Muscle layer of duodenum (tissue), 2 donors: ENCODE measurements at regions not wholly inside any gene's neighbourhood (a gene's known extent, or its start where the extent isn't known, plus 50 kb on each side); places are given as distances from the start of the nearest gene placed in this dataset.
"Not testable (repeated sequence)": the region's sequence is repeated elsewhere in the genome, so short reads cannot be mapped to it uniquely, and the experiment has no call there.

ENCODE experiments used
- H3K27ac ChIP-seq: one replicate; pipeline ENCODE4 v1.7.0; 2013; ENCODE audit warnings: mild to moderate bottlenecking, low read length
- H3K27me3 ChIP-seq: one replicate; pipeline ENCODE4 v1.7.0; 2013; ENCODE audit warnings: low read depth, mild to moderate bottlenecking, control low read depth, low read length
- H3K36me3 ChIP-seq, 2 donors: one replicate each; pipeline ENCODE4 v1.7.0; 2013; ENCODE audit warnings: low read length in 2 of 2, control low read depth in 1 of 2, mild to moderate bottlenecking in 1 of 2; ENCODE audit not compliant: insufficient read depth in 2 of 2, control insufficient read depth in 1 of 2
- H3K4me1 ChIP-seq, 2 donors: one replicate each; pipeline ENCODE4 v1.7.0; 2013; ENCODE audit warnings: low read length in 2 of 2, mild to moderate bottlenecking in 2 of 2, control low read depth in 1 of 2, moderate library complexity in 1 of 2; ENCODE audit not compliant: insufficient read depth in 2 of 2, control insufficient read depth in 1 of 2
- H3K4me3 ChIP-seq, 2 donors: one replicate each; pipeline ENCODE4 v1.7.0; 2013; ENCODE audit warnings: low read length in 2 of 2, low read depth in 1 of 2, mild to moderate bottlenecking in 1 of 2
- H3K9me3 ChIP-seq, 2 donors: one replicate each; pipeline ENCODE4 v1.7.0; 2013; ENCODE audit warnings: low read length in 2 of 2, control low read depth in 1 of 2, mild to moderate bottlenecking in 1 of 2; ENCODE audit not compliant: control insufficient read depth in 1 of 2
- donor health status: healthy.

DNA sequence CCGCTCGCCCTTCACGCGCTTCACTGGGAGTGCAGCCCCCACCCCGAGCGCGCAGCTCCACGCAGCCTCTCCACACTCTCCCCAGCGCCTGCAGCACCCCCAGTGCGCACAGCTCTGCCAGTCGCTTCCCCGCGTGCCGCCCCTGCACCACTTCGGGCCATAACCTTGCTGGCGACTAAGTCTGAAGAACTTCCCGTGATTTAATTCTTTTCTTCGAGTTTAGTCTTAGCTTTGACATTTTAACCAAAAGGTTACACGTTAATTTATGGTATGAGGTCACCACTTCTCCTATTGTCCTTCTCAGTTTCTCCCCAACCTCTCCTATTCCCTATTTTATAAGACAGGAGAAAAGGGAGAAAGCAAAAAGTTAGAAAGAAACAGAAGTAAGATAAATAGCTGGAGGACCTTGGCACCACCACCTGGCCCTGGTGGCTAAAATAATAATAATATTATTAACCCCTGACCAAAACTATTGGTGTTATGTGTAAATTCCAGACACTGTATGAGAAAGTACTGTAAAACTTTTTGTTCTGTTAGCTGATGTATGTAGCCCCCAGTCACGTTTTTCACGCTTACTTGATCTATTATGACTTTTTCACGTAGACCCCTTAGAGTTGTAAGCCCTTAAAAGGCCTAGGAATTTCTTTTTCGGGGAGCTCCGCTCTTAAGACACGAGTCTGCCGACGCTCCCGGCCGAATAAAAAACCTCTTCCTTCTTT lies 129.2 kb downstream of the KBTBD2 start:
- H3K4me1 ChIP-seq, H3K27ac ChIP-seq, H3K27me3 ChIP-seq, H3K36me3 ChIP-seq, H3K9me3 ChIP-seq: not testable (repeated sequence)
- H3K4me3 ChIP-seq, result peak overlapping the region in 1 of 2 donors; percentile 24

GRCh38 chr7:32761451-32762205 lies 129.9 kb downstream of the KBTBD2 start:
- Histone ChIP-seq H3K4me1 (no peaks in the 10 kb centered on the region), H3K9me3 (no peaks in the 10 kb centered on the region), H3K4me3 (peak overlapping the region in 1 of 2 donors; percentile 24), H3K36me3 (no peaks in the 10 kb centered on the region), H3K27me3 (no peaks in the 10 kb centered on the region), H3K27ac (no peak overlapping the region)

DNA sequence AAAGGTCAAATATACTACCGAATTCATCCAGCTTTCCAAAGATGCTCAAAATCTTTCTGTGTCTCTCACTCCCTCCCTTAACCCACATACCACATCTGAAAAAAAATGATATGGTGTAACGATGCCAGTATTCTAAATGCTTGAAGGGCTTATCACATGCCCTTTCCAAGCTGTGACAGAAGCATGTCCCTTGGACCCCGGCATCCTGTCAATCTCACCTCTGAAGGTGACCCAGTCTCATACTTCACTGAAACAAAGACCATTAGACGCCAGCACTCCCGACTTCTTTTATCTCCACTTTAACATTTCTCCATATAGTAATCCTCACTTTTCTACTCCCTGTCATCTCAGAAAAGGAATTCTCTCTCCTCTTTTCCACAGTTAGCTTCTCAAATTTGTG lies 130.8 kb downstream of the KBTBD2 start:
- H3K4me1 ChIP-seq, H3K4me3 ChIP-seq, H3K27ac ChIP-seq, H3K36me3 ChIP-seq, H3K9me3 ChIP-seq, H3K27me3 ChIP-seq: not testable (repeated sequence)

GRCh38 chr7:32759859-32760258 lies 131.7 kb downstream of the KBTBD2 start:
- H3K4me3 ChIP-seq, H3K36me3 ChIP-seq, H3K9me3 ChIP-seq, H3K27me3 ChIP-seq, H3K4me1 ChIP-seq, H3K27ac ChIP-seq: not testable (repeated sequence)

DNA sequence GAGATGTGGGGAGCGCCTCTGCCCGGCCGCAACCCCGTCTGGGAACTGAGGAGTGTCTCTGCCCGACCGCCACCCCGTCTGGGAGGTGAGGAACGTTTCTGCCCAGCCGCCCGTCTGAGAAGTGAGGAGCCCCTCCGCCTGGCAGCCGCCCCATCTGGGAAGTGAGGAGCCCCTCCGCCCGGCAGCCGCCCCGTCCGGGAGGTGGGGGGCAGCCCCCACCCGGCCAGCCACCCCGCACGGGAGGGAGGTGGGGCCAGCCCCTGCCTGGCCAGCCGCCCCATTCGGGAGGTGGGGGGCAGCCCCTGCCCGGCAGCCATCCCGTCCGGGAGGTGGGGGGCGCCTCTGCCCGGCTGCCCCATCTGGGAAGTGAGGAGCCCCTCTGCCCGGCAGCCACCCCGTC lies 137.7 kb downstream of the KBTBD2 start:
- H3K9me3 ChIP-seq, H3K36me3 ChIP-seq: not testable (repeated sequence)

DNA sequence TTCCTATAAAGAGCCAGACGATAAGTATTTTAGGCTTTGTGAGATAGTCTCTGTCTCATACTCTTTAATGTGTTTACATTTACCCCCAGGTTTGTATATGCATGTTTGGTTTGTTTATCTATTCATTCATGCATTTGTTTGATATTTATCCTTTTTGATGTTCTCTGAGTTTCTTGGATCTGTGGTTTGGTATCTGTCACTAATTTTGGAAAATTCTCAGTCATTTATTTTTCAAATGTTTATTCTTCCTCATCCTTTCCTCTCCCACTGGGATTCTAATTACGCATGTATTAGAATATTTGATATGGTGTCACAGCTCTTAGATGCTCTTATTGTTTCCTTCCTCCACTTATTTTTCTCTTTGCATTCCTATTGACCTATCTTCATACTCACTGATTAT lies 143.2 kb downstream of the KBTBD2 start:
- not testable (repeated sequence) for H3K27ac ChIP-seq, H3K27me3 ChIP-seq, H3K36me3 ChIP-seq

More for the DNA sequence above, 137.7 kb downstream of the KBTBD2 start:
- not testable (repeated sequence) for H3K4me1 ChIP-seq, H3K27ac ChIP-seq, H3K4me3 ChIP-seq, H3K27me3 ChIP-seq

GRCh38 chr7:32747443-32748148 lies 144.0 kb downstream of the KBTBD2 start:
- not testable (repeated sequence) for H3K4me1 ChIP-seq, H3K27me3 ChIP-seq, H3K9me3 ChIP-seq, H3K4me3 ChIP-seq, H3K36me3 ChIP-seq, H3K27ac ChIP-seq

More for the DNA sequence above, 143.2 kb downstream of the KBTBD2 start:
- H3K4me1 ChIP-seq, H3K4me3 ChIP-seq, H3K9me3 ChIP-seq: not testable (repeated sequence)

DNA sequence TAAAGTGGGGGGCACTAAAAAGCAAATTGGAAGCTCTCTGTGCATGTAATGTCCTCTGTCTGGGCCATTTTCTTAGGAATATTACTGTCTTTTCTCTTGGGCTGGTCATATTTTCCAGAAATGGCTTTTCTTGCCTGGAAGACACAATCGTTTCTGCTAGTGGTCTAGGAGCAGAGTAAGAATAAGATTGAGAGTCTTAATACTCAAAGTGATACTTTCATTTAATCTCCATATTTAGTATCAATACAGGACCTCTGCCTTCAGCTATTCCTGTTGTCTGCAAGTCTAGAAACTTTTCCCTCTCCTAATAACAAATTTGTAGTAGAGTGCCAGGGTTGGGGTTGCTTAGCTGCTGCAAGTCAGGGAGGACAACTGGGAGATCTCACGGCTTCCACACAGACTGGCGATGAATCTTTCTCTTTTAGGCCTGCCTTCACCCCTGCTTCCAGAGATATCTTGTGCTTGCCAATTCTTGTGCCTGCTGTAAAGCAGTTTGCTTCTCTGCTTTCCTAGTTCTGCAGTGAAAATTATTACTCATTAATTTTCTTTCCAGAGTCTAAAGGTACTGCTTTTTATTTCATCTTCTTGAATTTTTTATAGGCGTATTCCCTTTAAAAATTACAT lies 149.6 kb downstream of the KBTBD2 start:
- not testable (repeated sequence) for H3K9me3 ChIP-seq, H3K36me3 ChIP-seq, H3K27ac ChIP-seq, H3K27me3 ChIP-seq, H3K4me3 ChIP-seq, H3K4me1 ChIP-seq

- H3K36me3 ChIP-seq, H3K4me3 ChIP-seq, H3K9me3 ChIP-seq, H3K27me3 ChIP-seq, H3K27ac ChIP-seq, H3K4me1 ChIP-seq: not testable (repeated sequence)
Measured at GRCh38 chr7:32739749-32740148, 151.8 kb downstream of the KBTBD2 start.

DNA sequence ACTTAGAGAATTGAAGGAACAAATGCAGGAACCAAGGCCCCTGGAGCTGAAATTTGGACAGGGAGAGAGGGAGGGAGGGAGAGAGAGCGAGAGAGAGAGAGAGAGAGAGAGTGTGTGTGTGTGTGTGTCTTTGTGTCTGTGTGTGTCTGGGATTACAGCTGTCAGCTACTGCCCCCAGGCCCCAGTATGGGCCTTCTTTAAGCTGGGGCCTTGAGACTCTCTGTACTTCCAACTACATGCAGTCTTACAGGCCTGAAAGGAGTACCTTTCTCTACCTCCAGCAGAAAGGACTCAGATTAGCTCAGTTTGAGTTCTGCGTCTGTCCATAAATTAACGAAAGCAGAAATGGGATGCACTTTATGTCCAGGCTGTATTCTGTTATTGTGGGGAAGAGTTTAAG lies 153.2 kb downstream of the KBTBD2 start:
- not testable (repeated sequence) for H3K27ac ChIP-seq, H3K4me1 ChIP-seq, H3K36me3 ChIP-seq, H3K4me3 ChIP-seq, H3K9me3 ChIP-seq, H3K27me3 ChIP-seq

DNA sequence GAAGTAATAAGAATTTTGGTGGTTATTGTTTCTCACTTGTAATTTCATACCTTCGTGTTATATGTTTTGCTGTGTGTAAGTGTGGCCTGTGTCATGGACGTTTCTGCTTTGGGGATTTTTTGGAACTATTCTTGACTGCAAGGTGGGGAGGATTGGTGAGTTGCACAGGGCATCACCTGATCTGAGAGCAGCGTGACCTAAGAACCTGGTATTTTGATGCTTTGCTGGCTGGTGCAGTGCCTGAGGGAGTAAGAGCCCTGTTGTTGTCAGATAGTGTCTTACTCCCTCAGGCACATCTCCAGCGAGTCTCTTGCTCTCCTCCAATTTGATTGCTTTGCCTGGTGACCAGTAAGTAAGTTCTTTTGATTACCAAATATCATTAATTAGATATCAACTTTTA lies 158.8 kb downstream of the KBTBD2 start:
- not testable (repeated sequence) for H3K27me3 ChIP-seq, H3K36me3 ChIP-seq, H3K27ac ChIP-seq

More for the DNA sequence above, 158.8 kb downstream of the KBTBD2 start:
- H3K4me1 ChIP-seq, H3K9me3 ChIP-seq, H3K4me3 ChIP-seq: not testable (repeated sequence)
